ENCODE measurements at regions not wholly inside any gene's neighbourhood (a gene's known extent, or its start where the extent isn't known, plus 50 kb on each side); places are given as distances from the start of the nearest gene placed in this dataset.

DNA sequence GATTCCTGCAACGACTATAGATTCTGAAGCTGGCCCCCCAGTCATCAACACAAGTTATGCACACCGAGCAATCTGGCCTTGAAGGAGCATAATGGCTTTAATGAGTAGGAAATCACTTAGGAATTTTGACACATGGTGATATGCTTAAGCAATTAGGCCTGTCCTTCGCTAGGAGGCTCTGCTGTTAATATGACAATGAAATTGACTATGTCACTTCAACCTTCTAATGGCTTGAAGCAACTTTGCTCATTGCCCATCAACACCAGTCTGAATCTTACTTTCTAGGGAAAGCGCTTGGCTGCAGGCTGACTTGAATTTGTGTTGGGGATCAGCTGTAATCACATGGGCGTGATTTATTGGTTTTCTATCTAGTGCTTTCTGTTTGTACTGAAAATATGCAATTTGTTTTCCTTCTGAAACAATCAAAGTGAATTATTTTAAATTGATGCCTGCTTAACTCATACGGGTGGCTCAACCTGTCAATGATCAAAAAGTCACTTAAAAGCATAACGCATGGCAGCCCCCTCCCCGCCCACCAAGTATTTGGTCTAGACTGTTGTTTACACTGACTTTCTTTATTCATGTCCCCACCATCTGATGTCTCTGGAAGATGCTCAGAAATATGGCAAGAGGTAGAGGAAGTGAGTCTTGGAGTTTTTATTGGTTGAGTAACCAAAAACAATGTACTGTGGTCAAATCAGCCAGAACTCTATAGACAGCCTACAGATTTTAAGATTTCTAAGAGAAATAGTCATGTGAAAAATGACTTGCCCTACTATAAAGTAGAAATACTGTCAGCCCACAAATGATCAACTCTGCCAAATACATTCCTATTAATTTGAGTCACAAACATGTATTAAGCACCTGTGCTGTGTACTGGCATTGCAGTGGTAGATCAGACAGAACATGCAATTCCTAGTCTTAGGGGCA lies 344.9 kb downstream of the RBM43 start:
- TF ChIP-seq, protein P1, sequence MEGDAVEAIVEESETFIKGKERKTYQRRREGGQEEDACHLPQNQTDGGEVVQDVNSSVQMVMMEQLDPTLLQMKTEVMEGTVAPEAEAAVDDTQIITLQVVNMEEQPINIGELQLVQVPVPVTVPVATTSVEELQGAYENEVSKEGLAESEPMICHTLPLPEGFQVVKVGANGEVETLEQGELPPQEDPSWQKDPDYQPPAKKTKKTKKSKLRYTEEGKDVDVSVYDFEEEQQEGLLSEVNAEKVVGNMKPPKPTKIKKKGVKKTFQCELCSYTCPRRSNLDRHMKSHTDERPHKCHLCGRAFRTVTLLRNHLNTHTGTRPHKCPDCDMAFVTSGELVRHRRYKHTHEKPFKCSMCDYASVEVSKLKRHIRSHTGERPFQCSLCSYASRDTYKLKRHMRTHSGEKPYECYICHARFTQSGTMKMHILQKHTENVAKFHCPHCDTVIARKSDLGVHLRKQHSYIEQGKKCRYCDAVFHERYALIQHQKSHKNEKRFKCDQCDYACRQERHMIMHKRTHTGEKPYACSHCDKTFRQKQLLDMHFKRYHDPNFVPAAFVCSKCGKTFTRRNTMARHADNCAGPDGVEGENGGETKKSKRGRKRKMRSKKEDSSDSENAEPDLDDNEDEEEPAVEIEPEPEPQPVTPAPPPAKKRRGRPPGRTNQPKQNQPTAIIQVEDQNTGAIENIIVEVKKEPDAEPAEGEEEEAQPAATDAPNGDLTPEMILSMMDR (IDR thresholded peaks at IDR 0.05; ENCODE audit: insufficient read depth, low read depth, low read length): no peak
- H3K4me3 ChIP-seq (ENCODE audit: low read depth, low read length): no peak overlapping the region
- DNase-seq (ENCODE audit: low read depth): no peak

DNA sequence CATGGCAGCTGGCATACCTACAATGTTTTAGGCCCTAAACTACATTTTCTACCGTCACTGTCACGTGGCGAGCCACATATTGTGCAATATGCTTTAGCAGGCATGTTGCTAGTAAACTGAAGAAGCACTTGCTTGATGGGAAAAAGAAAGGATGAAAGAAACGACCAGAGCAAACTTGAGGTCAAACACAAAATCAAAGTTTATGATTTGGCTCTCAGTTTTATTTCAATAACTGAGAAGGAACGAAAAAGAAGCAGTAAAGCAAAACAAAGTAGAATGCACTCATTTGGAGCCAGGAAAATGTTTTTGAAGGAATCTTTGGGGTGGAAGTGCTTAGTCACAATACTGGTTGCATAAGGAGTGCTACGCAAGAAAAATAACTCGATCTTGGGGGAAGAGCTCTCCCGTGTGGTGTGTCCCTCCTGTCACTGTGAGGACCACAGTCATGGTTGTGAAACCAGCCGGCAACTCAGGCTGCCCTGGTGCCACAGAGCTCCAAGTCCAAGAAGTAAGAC lies 349.8 kb downstream of the RBM43 start:
- TF ChIP-seq, protein P1 (IDR thresholded peaks at IDR 0.05; ENCODE audit: insufficient read depth, low read depth, low read length): peak; percentile 43
- no peak overlapping the region for H3K4me3 ChIP-seq (ENCODE audit: low read depth, low read length)
- peak; percentile 97 for DNase-seq (ENCODE audit: low read depth)

GRCh38 chr2:150909613-150910012 lies 352.1 kb downstream of the RBM43 start:
- H3K4me3 ChIP-seq (ENCODE audit: low read depth, low read length): no peak overlapping the region
- TF ChIP-seq, protein P1 (IDR thresholded peaks at IDR 0.05; ENCODE audit: insufficient read depth, low read depth, low read length): peak; percentile 19
- no peak for DNase-seq (ENCODE audit: low read depth)

- DNase-seq (ENCODE audit: low read depth): no peak
- TF ChIP-seq, protein P1 (IDR thresholded peaks at IDR 0.05; ENCODE audit: insufficient read depth, low read depth, low read length): no peak
- no peak overlapping the region for H3K4me3 ChIP-seq (ENCODE audit: low read depth, low read length)
Measured at GRCh38 chr2:150909090-150909489, 352.6 kb downstream of the RBM43 start.

DNA sequence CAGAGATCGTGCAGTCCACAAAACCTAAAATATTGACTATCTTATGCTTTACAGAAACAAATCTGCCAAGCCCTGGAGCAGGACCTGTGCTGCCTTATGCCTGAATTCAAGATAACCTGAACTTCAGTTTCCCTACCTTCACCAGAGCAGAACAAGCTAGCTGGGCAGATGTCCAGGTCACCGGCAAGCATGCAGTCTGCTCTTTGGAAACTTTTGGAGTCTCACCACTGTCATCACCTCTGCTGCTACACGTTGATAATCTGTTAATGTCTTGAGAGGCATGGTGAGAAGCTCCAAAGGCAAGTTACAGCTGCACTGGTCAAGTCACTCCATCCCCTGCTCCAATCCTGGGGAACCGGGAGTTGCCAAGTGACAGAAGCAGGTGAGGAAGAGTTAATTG lies 354.2 kb downstream of the RBM43 start:
- no peak for DNase-seq (ENCODE audit: low read depth)
- TF ChIP-seq, protein P1 (IDR thresholded peaks at IDR 0.05; ENCODE audit: insufficient read depth, low read depth, low read length): no peak
- H3K4me3 ChIP-seq (ENCODE audit: low read depth, low read length): no peak overlapping the region

- DNase-seq (ENCODE audit: low read depth): peak; percentile 35
- TF ChIP-seq, protein P1 (IDR thresholded peaks at IDR 0.05; ENCODE audit: insufficient read depth, low read depth, low read length): no peak
- no peak overlapping the region for H3K4me3 ChIP-seq (ENCODE audit: low read depth, low read length)
Measured at GRCh38 chr2:150903461-150903860, 358.2 kb downstream of the RBM43 start.
